ENCODE measurements at regions not wholly inside any gene's neighbourhood (a gene's known extent, or its start where the extent isn't known, plus 50 kb on each side); places are given as distances from the start of the nearest gene placed in this dataset.

DNA sequence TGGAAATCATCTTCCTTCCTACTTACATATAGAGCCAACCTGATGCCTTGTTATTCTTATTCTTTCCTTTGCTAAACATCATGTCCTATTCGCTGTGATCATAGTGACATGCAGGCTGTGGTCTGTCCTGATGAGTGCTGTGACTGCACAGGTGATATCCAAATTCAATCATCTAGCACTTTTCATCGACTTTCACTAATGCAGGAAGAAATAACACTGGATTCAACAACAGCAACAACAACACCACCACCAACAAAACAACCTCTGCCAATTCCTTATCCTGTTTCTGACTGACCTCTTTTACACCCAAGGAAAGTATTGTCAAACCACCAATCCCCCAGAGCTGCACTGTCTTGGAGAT, 203.2 kb upstream of the PHYHIPL start:
- no peak for DNase-seq (ENCODE audit: low read depth)
- no peak overlapping the region for H3K4me3 ChIP-seq (replicated peaks; ENCODE audit: low read depth, low read length)
- TF ChIP-seq CTCF (IDR thresholded peaks at IDR 0.05; ENCODE audit: low read length, missing control alignments), result no peak

DNA sequence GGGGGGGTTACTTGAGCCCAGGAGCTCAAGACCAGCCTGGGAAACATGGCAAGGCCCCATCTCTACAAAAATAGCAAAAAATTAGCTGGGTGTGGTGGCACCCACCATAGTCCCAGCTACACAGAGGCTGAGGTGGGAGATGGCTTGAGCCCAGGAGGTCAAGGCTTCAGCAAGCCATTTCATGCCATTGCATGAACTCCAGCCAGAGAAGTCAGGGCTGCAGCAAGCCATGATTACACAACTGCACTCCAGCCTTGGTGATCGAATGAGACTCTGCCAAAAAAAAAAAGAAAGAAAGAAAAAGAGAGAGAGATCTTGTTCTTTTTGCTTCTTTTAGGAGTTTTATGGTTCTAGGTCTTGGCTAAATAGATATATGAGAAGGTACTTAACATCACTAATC, 200.2 kb upstream of the PHYHIPL start:
- no peak overlapping the region for H3K4me3 ChIP-seq (replicated peaks; ENCODE audit: low read depth, low read length)
- DNase-seq (ENCODE audit: low read depth), result no peak
- TF ChIP-seq CTCF (IDR thresholded peaks at IDR 0.05; ENCODE audit: low read length, missing control alignments), result no peak

- no peak for TF ChIP-seq CTCF (IDR thresholded peaks at IDR 0.05; ENCODE audit: low read length, missing control alignments)
These were observed 196.7 kb upstream of the PHYHIPL start for GRCh38 chr10:58979711-58980110.

DNA sequence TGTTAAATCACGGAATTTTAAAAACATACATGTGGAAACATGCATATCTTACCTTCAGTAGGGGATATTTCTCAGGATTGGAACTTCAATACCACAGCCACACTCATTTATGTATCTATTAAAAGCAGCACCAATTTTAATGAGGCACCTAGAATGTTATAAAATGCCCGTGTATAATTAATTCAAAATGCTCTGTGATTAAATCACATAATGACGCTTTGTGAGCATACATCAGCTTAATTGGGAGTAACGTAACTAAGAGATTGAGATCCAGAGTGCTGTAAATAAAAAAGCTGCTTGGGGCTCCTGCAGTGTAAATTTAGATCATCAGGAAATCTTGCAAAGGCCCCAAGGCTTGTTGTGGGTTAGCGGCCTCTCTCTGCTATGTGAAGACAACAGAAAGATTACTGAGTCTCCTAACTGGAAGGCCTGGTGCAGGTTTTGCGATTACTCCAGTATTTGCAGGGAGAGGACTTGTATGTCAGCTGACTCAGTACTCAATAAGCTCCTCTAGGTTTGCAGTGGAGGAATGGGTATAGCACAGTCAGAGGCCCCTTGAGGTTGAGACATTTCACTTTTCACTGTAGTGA, 195.5 kb upstream of the PHYHIPL start:
- TF ChIP-seq CTCF (IDR thresholded peaks at IDR 0.05; ENCODE audit: low read length, missing control alignments), result no peak
- DNase-seq (ENCODE audit: low read depth), result no peak
- H3K4me3 ChIP-seq (replicated peaks; ENCODE audit: low read depth, low read length), result no peak overlapping the region

More at GRCh38 chr10:58979711-58980110, 196.7 kb upstream of the PHYHIPL start:
- DNase-seq (ENCODE audit: low read depth), result no peak
- H3K4me3 ChIP-seq (replicated peaks; ENCODE audit: low read depth, low read length), result no peak overlapping the region

- no peak overlapping the region for H3K4me3 ChIP-seq (replicated peaks; ENCODE audit: low read depth, low read length)
- no peak for TF ChIP-seq CTCF (IDR thresholded peaks at IDR 0.05; ENCODE audit: low read length, missing control alignments)
- DNase-seq (ENCODE audit: low read depth), result no peak
These were observed 194.6 kb upstream of the PHYHIPL start for GRCh38 chr10:58981846-58982245.

- no peak for TF ChIP-seq CTCF (IDR thresholded peaks at IDR 0.05; ENCODE audit: low read length, missing control alignments)
- no peak overlapping the region for H3K4me3 ChIP-seq (replicated peaks; ENCODE audit: low read depth, low read length)
- peak; percentile 12 for DNase-seq (ENCODE audit: low read depth)
These were observed 193.8 kb upstream of the PHYHIPL start for GRCh38 chr10:58982470-58983239.

DNA sequence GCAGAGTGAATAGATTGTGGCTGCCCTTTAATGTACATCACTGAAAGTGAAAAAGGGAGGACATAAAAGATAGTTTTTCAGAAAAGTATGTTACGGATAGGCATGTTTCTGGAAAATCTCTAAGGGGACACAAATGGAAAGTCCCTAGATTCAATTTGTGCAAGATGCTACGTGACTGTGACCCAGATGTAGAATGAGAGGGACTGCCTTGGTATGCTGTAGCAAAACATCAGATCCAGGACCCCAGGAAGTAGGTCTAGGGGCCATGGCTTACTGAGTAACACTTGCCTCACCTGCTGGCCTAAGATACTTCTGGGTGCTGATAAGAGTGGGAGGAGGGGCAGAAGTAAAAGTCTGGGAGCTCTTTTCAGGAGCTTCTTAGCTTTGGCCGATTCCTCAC, 191.2 kb upstream of the PHYHIPL start:
- DNase-seq (ENCODE audit: low read depth), result no peak
- no peak overlapping the region for H3K4me3 ChIP-seq (replicated peaks; ENCODE audit: low read depth, low read length)
- TF ChIP-seq CTCF (IDR thresholded peaks at IDR 0.05; ENCODE audit: low read length, missing control alignments), result no peak

Data from fibroblast of pulmonary artery (primary cell).